IPS DF 6.9 (cell line): ENCODE measurements at regions not wholly inside any gene's neighbourhood (a gene's known extent, or its start where the extent isn't known, plus 50 kb on each side); places are given as distances from the start of the nearest gene placed in this dataset.
A peak's percentile ranks its signal among the peaks of the same experiment; 100 is the strongest.

Experiments
- DNase-seq: peaks from one replicate; pipeline ENCODE4 v3.0.0-alpha.2; 2013; ENCODE audit warnings: low read depth, low spot score
- H3K27ac ChIP-seq: one replicate; pipeline ENCODE4 v1.5.1; 2013; ENCODE audit warnings: low read length, control low read depth
- H3K27me3 ChIP-seq: 2 replicates; pipeline ENCODE4 v1.6.1; 2013; ENCODE audit warnings: mild to moderate bottlenecking, low read length; ENCODE audit not compliant: control insufficient read depth, insufficient read depth
- H3K36me3 ChIP-seq: 2 replicates; pipeline ENCODE4 v1.6.1; 2013; ENCODE audit warnings: low read length; ENCODE audit not compliant: control insufficient read depth, insufficient read depth
- H3K4me1 ChIP-seq: 2 replicates; pipeline ENCODE4 v1.6.1; 2013; ENCODE audit warnings: low read length; ENCODE audit not compliant: control insufficient read depth, insufficient read depth
- H3K4me3 ChIP-seq: 2 replicates; pipeline ENCODE4 v1.5.1; 2013; ENCODE audit warnings: mild to moderate bottlenecking, low read length
- H3K9me3 ChIP-seq: 2 replicates; pipeline ENCODE4 v1.6.1; 2013; ENCODE audit warnings: low read length, inconsistent platforms; ENCODE audit not compliant: control insufficient read depth, insufficient read depth
- WGBS: extraction: QIAGEN DNeasy Blood & Tissue Kit; methylation state at CpG from one replicate; pipeline ENCODE4 v1.1.7; 2013; ENCODE audit warnings: mixed read lengths, missing lambda C conversion rate; ENCODE audit not compliant: insufficient read length, insufficient coverage; 5-methylcytosine and 5-hydroxymethylcytosine counted together

DNA sequence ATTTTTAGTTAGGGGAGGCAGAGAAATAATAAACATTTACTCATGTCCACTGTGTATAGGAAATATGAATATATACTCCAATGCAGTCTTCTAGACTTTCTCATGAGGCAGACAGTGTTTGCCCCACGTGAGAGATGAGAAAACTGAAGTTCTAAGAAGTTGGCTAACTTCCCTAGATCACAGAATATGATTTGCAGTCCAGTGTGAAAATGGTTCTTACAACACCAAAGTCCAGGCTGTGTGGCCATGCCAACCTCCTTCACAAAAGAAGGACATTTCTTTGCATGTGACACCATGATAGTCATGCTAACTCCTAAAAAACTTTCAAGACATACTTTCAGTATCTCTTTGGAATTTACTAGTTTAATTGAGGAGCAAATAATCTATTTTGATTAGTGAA is 143.7 kb downstream of the IRS1 start:
- DNase-seq = no peak
- H3K27me3 ChIP-seq = no peaks in the 10 kb centered on the region
- WGBS = no CpG with 5 or more reads among the region's 1 CpG
- H3K36me3 ChIP-seq = no peaks in the 10 kb centered on the region
- no peaks in the 10 kb centered on the region for H3K4me1 ChIP-seq
- no peak overlapping the region for H3K27ac ChIP-seq
- H3K9me3 ChIP-seq = no peaks in the 10 kb centered on the region
- H3K4me3 ChIP-seq = no peak overlapping the region

DNA sequence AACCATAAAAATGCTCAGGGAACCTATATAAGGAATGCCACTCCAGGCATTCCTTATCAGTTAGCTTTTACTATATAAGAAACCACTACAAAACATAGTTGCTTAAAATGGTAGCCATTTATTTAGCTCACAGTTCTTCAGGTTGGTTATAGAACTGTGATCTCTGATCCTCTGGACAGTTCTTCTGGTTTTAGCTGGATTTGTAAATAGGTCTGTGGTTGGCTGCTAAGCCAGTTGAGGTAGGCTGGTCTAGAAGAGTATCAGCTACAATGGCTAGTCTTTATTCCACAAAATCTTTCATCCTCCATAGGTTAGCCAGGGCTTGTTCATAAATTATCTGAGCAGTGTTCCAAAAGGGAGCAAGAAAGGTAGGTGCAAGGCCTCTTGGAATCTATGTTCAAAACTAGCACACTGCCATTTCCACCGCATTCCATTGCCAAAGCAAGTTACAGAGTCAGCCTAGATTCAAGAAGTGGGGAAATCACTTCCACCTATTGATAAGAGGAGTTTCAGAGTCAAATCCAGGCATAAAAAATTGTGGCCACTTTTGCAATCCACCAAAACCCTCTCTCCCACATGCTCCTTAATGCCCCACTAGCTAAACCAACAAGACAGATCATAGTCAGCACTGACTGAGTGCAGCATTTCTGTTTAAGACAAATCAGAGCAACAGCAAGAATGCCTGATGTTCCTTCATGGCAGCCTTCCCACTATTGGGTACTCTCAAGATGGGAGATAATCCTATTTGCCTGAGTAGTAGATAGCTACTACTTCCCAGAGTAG is 146.4 kb downstream of the IRS1 start:
- WGBS = no CpG with 5 or more reads among the region's 1 CpG
- Histone ChIP-seq H3K27me3 (no peaks in the 10 kb centered on the region), H3K9me3 (no peaks in the 10 kb centered on the region), H3K4me3 (no peak overlapping the region), H3K4me1 (peaks cover 4% of the 10 kb centered on the region; the same call in 1 of the 2 replicates), H3K36me3 (no peaks in the 10 kb centered on the region), H3K27ac (no peak overlapping the region)
- DNase-seq = no peak

DNA sequence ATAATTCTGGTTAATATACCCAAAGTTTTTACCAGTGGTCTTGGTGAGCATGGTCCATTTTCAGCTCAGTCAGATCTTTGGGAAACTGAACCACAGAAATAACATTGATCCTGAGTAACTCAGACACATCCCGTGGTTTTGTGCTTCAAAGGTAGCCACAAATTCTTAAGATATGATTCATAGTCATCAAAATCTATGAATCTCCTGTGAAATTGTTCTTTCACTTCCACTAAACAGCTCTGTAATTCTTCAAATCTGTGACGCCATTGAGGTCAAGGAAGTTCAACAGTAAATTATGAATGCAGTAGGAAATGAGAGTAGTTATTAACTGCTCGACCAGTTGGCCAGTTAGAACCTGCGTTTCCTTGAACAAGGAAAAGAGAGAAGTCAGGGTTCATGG is 147.3 kb downstream of the IRS1 start:
- Histone ChIP-seq H3K4me1 (peaks cover 4% of the 10 kb centered on the region; the same call in 1 of the 2 replicates), H3K4me3 (no peak overlapping the region), H3K27ac (no peak overlapping the region), H3K36me3 (no peaks in the 10 kb centered on the region), H3K9me3 (no peaks in the 10 kb centered on the region), H3K27me3 (no peaks in the 10 kb centered on the region)
- no CpG with 5 or more reads among the region's 4 CpGs for WGBS
- no peak for DNase-seq

DNA sequence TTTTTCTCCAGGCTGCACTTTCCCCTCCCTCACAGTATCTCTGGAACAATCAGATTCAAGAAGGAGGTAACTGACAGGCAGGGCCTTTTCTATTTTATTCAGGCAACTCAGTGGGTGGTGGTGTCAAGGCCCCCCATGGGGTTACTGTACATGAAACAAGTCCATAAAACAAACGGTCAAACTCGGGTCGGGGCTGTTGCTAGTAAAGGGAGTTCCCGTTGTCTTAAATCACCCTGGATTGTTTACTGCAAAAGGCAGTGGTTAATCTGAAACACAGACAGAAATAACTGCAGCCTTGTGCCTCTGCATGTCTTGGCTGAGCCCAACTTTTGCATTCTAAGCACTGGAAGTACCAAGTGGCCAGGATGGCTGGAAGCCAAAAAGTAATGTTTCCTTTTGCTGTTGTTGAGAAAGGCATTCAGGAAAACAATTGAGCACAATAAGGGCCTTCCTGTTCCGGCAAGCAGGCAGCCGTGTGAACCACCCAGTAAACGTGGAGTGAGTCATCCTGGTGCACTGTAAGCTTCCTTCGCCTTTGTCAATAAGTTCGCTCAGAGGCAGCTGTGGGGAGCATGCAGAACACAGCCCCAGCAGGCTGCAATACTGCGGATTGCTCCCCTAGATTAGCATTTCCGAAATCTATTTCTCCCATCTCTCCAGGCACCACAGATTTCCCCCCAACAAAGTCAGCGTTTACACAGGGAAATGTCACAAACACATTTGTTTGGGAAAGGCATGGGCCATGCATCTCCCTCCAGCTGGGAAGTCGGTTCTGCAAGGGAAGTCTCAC is 149.6 kb downstream of the IRS1 start:
- peak; percentile 50 for DNase-seq
- peak overlapping the region; percentile 97 for H3K27ac ChIP-seq
- no CpG with 5 or more reads among the region's 13 CpGs for WGBS

GRCh38 chr2:226649201-226649600 is 150.4 kb downstream of the IRS1 start:
- H3K36me3 ChIP-seq = no peaks in the 10 kb centered on the region
- peak overlapping the region; percentile 97 for H3K27ac ChIP-seq
- no peak overlapping the region for H3K4me3 ChIP-seq
- H3K27me3 ChIP-seq = no peaks in the 10 kb centered on the region
- H3K9me3 ChIP-seq = no peaks in the 10 kb centered on the region
- DNase-seq = no peak
- peaks cover 4% of the 10 kb centered on the region; the same call in 1 of the 2 replicates for H3K4me1 ChIP-seq
- no CpG with 5 or more reads among the region's 10 CpGs for WGBS

More for the DNA sequence above, 149.6 kb downstream of the IRS1 start:
- Histone ChIP-seq H3K27me3 (no peaks in the 10 kb centered on the region), H3K4me3 (no peak overlapping the region), H3K36me3 (no peaks in the 10 kb centered on the region), H3K4me1 (peaks cover 4% of the 10 kb centered on the region; the same call in 1 of the 2 replicates), H3K9me3 (no peaks in the 10 kb centered on the region)

DNA sequence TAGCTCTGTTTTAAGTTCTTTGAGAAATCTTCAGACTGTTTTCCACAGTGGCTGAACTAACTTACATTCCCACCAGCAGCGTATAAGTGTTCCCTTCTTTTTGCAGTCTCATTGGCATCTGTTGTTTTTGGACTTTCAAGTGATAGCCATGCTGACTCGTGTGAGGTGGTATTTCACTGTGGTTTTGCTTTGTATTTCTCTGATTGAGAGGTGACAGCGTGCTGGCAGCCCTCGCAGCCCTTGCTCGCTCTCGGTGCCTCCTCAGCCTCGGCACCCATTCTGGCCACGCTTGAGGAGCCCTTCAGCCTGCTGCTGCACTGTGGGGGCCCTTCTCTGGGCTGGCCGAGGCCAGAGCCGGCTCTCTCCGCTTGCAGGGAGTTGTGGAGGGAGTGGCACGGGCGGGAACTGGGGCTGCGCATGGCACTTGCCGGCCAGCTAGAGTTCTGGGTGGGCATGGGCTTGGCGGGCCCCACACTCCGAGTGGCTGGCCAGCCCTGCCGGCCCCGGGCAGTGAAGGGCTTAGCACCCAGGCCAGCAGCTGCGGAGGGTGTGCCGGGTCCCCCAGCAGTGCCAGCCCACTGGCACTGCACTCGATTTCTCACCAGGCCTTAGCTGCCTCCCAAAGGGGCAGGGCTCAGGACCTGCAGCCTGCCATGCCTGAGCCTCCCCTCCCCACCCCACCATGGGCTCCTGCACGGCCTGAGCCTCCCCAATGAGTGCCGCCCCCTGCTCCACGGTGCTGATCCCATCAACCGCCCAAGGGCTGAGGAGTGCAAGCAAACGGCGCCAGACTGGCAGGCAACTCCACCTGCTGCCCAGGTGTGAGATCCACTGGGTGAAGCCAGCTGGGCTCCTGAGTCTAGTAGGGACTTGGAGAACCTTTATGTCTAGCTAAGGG is 151.8 kb downstream of the IRS1 start:
- Histone ChIP-seq H3K27ac (no peak overlapping the region), H3K4me1 (peaks cover 4% of the 10 kb centered on the region; the same call in 1 of the 2 replicates), H3K36me3 (no peaks in the 10 kb centered on the region), H3K27me3 (no peaks in the 10 kb centered on the region), H3K9me3 (no peaks in the 10 kb centered on the region), H3K4me3 (no peak overlapping the region)
- no peak for DNase-seq
- no CpG with 5 or more reads among the region's 28 CpGs for WGBS

GRCh38 chr2:226644399-226644865 is 155.2 kb downstream of the IRS1 start:
- Histone ChIP-seq H3K36me3 (no peaks in the 10 kb centered on the region), H3K27me3 (no peaks in the 10 kb centered on the region), H3K9me3 (no peaks in the 10 kb centered on the region), H3K27ac (no peak overlapping the region), H3K4me3 (no peak overlapping the region), H3K4me1 (no peaks in the 10 kb centered on the region)
- no CpG with 5 or more reads among the region's 6 CpGs for WGBS
- no peak for DNase-seq

- WGBS = no CpG with 5 or more reads among the region's 5 CpGs
- Histone ChIP-seq H3K36me3 (no peaks in the 10 kb centered on the region), H3K4me1 (no peaks in the 10 kb centered on the region), H3K27ac (no peak overlapping the region), H3K27me3 (no peaks in the 10 kb centered on the region), H3K4me3 (no peak overlapping the region), H3K9me3 (no peaks in the 10 kb centered on the region)
- no peak for DNase-seq
Observed at GRCh38 chr2:226643946-226644282, 155.7 kb downstream of the IRS1 start.

- DNase-seq = no peak
- WGBS = 100% methylated on average over 3 of the region's 6 CpGs
- Histone ChIP-seq H3K36me3 (no peaks in the 10 kb centered on the region), H3K4me1 (no peaks in the 10 kb centered on the region), H3K9me3 (no peaks in the 10 kb centered on the region), H3K27ac (no peak overlapping the region), H3K27me3 (no peaks in the 10 kb centered on the region), H3K4me3 (no peak overlapping the region)
Observed at GRCh38 chr2:226643030-226643945, 156.3 kb downstream of the IRS1 start.
